Calu3 (cell line): ENCODE measurements at regions not wholly inside any gene's neighbourhood (a gene's known extent, or its start where the extent isn't known, plus 50 kb on each side); places are given as distances from the start of the nearest gene placed in this dataset.

Source experiments
- BruUV-seq: library from RNA; stranded (reverse); fragments of 400-500 nt; replicated peaks from 2 replicates; lab custom pipeline; 2021; lab: Mats Ljungman, UMichigan
- CTCF ChIA-PET: fragments of 300-600 bp; sonication (Branson Sonifier 250); formaldehyde crosslinking; loops from one replicate; lab custom pipeline; 2022; ENCODE audit warnings: antibody characterized with exemption; lab: Charles Lee
- DNase-seq: peaks from one replicate; pipeline ENCODE4 v3.0.0; 2022
- H3K27ac Mint-ChIP-seq: one replicate; pipeline ENCODE4 v1.8.0; 2022; ENCODE audit warnings: mixed read lengths; ENCODE audit not compliant: unreplicated experiment
- H3K27me3 Mint-ChIP-seq: one replicate; pipeline ENCODE4 v1.8.0; 2022; ENCODE audit warnings: mixed read lengths; ENCODE audit not compliant: unreplicated experiment
- H3K36me3 Mint-ChIP-seq: one replicate; pipeline ENCODE4 v1.8.0; 2022; ENCODE audit warnings: mild to moderate bottlenecking, moderate library complexity, mixed read lengths; ENCODE audit not compliant: insufficient read depth, unreplicated experiment
- H3K4me1 Mint-ChIP-seq: one replicate; pipeline ENCODE4 v1.8.0; 2022; ENCODE audit warnings: mild to moderate bottlenecking, low read depth, mixed read lengths; ENCODE audit not compliant: unreplicated experiment
- H3K4me3 Mint-ChIP-seq: one replicate; pipeline ENCODE4 v1.8.0; 2022; ENCODE audit warnings: mild to moderate bottlenecking, low read depth, moderate library complexity, mixed read lengths; ENCODE audit not compliant: unreplicated experiment
- H3K9me3 Mint-ChIP-seq: one replicate; pipeline ENCODE4 v1.8.0; 2022; ENCODE audit warnings: low read depth, mixed read lengths; ENCODE audit not compliant: unreplicated experiment
- CTCF ChIP-seq: fragments of 200-600 bp; IDR thresholded peaks from one replicate; pipeline ENCODE4 v1.8.0; 2022; ENCODE audit warnings: antibody characterized with exemption; ENCODE audit not compliant: unreplicated experiment
- intact Hi-C: fragments of 100-400 bp; cut with micrococcal nuclease; formaldehyde crosslinking; loops from one replicate; pipeline ENCODE4 v1.10.0; 2022; ENCODE audit not compliant: unreplicated experiment

- DNase-seq, result no peak
- intact Hi-C loops, result no loop called here
- Mint-ChIP-seq H3K27ac (no peak overlapping the region), H3K27me3 (peaks cover 31% of the 10 kb centered on the region), H3K9me3 (no peaks in the 10 kb centered on the region), H3K4me1 (peaks cover 4% of the 10 kb centered on the region), H3K4me3 (no peak overlapping the region), H3K36me3 (no peaks in the 10 kb centered on the region)
- no TSS peak for BruUV-seq
- TF ChIP-seq CTCF, result no peak
- CTCF ChIA-PET, result no interaction called here
Observed at GRCh38 chr3:194255252-194256039, 95.7 kb downstream of the CPN2 start.

GRCh38 chr3:194256040-194256945 lies 94.8 kb downstream of the CPN2 start:
- Mint-ChIP-seq H3K9me3 (no peaks in the 10 kb centered on the region), H3K4me3 (no peak overlapping the region), H3K4me1 (peaks cover 6% of the 10 kb centered on the region), H3K36me3 (no peaks in the 10 kb centered on the region), H3K27me3 (peaks cover 22% of the 10 kb centered on the region), H3K27ac (no peak overlapping the region)
- no peak for DNase-seq
- intact Hi-C loops, result no loop called here
- TF ChIP-seq CTCF, result no peak
- CTCF ChIA-PET, result no interaction called here
- no TSS peak for BruUV-seq

GRCh38 chr3:194257151-194257621 lies 93.9 kb downstream of the CPN2 start:
- intact Hi-C loops, result no loop called here
- Mint-ChIP-seq H3K9me3 (no peaks in the 10 kb centered on the region), H3K36me3 (no peaks in the 10 kb centered on the region), H3K4me1 (peaks cover 6% of the 10 kb centered on the region), H3K27me3 (peaks cover 13% of the 10 kb centered on the region), H3K27ac (no peak overlapping the region), H3K4me3 (no peak overlapping the region)
- BruUV-seq, result no TSS peak
- no peak for DNase-seq
- CTCF ChIA-PET, result interaction anchor here (0.6 kb wide), 1 partner anchor 61 kb away, joined by 4 read pairs; no protein-coding TSS in a partner anchor
- TF ChIP-seq CTCF, result no peak

- peaks cover 6% of the 10 kb centered on the region for H3K4me1 Mint-ChIP-seq
- H3K4me3 Mint-ChIP-seq, result no peak overlapping the region
Observed at GRCh38 chr3:194257916-194258668, 93.0 kb downstream of the CPN2 start.

More at GRCh38 chr3:194257916-194258668, 93.0 kb downstream of the CPN2 start:
- TF ChIP-seq CTCF, result no peak
- intact Hi-C loops, result no loop called here
- Mint-ChIP-seq H3K36me3 (no peaks in the 10 kb centered on the region), H3K9me3 (no peaks in the 10 kb centered on the region), H3K27ac (no peak overlapping the region), H3K27me3 (peaks cover 4% of the 10 kb centered on the region)
- no peak for DNase-seq
- CTCF ChIA-PET, result no interaction called here
- BruUV-seq, result no TSS peak
